D721Med (cell line): ENCODE measurements at regions not wholly inside any gene's neighbourhood (a gene's known extent, or its start where the extent isn't known, plus 50 kb on each side); places are given as distances from the start of the nearest gene placed in this dataset.

Source experiments
- DNase-seq: peaks from one replicate; pipeline ENCODE4 v3.0.0; 2011; ENCODE audit warnings: low spot score; ENCODE audit not compliant: insufficient read length
- FAIRE-seq: peaks from 2 replicates; lab custom pipeline; 2011; peaks lifted over from hg19 to GRCh38; lab: Jason Lieb, UNC
- TF ChIP-seq, protein P1 (sequence below): IDR thresholded peaks from 2 replicates; pipeline ENCODE4 v1.5.1; 2012; ENCODE audit warnings: mild to moderate bottlenecking, control low read depth; ENCODE audit not compliant: insufficient read depth; ENCODE audit errors: missing control alignments

GRCh38 chr2:83941886-83942285, 517.2 kb downstream of the SUCLG1 start:
- DNase-seq (no peak), FAIRE-seq (no peak)
- TF ChIP-seq, protein P1, sequence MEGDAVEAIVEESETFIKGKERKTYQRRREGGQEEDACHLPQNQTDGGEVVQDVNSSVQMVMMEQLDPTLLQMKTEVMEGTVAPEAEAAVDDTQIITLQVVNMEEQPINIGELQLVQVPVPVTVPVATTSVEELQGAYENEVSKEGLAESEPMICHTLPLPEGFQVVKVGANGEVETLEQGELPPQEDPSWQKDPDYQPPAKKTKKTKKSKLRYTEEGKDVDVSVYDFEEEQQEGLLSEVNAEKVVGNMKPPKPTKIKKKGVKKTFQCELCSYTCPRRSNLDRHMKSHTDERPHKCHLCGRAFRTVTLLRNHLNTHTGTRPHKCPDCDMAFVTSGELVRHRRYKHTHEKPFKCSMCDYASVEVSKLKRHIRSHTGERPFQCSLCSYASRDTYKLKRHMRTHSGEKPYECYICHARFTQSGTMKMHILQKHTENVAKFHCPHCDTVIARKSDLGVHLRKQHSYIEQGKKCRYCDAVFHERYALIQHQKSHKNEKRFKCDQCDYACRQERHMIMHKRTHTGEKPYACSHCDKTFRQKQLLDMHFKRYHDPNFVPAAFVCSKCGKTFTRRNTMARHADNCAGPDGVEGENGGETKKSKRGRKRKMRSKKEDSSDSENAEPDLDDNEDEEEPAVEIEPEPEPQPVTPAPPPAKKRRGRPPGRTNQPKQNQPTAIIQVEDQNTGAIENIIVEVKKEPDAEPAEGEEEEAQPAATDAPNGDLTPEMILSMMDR: no peak

DNA sequence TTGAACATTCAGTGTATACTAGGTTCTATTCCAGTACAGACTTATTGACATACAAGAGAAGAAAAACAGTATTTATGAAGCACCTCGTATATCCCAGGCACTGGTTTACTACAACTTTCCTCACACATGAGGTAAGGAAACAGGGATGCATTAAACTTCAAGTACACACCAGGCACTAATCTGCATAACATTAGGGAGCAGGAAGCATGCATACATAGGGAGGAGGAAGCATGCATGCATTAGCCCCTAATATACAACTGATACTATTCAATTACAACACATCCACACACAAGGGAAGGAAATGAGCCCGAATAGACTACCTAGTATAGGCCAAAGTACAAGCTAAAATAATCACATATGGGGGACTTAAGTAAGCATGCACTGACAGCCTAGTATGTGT, 525.3 kb downstream of the SUCLG1 start:
- no peak for DNase-seq
- TF ChIP-seq, protein P1: no peak
- no peak for FAIRE-seq

- TF ChIP-seq, protein P1: no peak
- DNase-seq: no peak
- no peak for FAIRE-seq
These were observed 535.5 kb downstream of the SUCLG1 start for GRCh38 chr2:83923531-83923930.

DNA sequence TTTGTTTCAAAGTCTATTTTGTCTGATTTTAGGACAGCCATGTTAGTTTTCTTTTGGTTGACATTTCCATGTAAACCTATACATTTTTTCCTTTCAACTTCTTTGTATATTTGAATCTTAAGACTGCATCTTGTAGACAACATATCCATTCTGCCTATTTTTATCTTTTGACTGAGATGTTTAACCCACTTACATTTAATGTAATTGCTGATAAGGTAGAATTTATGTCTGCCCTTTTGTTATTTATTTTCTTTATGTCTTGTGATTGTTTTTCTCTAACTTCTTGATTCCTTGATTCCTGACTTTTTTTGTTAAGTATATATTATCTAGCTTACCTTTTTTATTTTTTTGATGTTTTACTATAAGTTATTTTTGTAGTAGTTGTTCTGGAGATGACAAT, 542.5 kb downstream of the SUCLG1 start:
- DNase-seq (no peak), FAIRE-seq (no peak)
- TF ChIP-seq, protein P1: no peak

- FAIRE-seq (no peak), DNase-seq (no peak)
- TF ChIP-seq, protein P1: no peak
These were observed 543.7 kb downstream of the SUCLG1 start for GRCh38 chr2:83915381-83915780.

- TF ChIP-seq, protein P1: no peak
- FAIRE-seq (no peak), DNase-seq (no peak)
These were observed 550.3 kb downstream of the SUCLG1 start for GRCh38 chr2:83908750-83909149.

DNA sequence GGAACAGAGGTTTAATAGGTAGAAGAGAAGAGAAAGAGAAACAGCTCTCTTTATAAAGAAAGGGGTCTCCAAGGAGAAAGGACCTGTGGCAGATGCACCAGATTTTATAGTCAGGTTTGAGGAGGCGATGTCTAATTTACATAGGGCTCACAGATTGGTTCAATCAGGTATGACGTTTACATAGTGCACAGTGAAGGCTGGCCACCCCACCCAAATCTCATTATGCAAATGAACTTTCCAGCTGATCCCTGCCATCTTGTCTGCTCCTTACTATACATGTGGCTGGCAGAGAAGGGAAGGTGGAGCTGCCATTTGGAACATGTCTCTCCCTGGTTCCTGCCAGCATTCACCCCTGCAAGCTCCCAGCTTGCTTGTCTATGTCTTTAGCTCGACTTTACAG, 557.8 kb downstream of the SUCLG1 start:
- DNase-seq (no peak), FAIRE-seq (no peak)
- TF ChIP-seq, protein P1: no peak
